Esophagus squamous epithelium (tissue), 5 donors: ENCODE measurements at regions not wholly inside any gene's neighbourhood (a gene's known extent, or its start where the extent isn't known, plus 50 kb on each side); places are given as distances from the start of the nearest gene placed in this dataset.

ENCODE experiments used
- DNase-seq: peaks from one replicate; lab custom pipeline; 2025; lab: John Stamatoyannopoulos, UW
- H3K27ac ChIP-seq, 4 donors: fragments of 200-600 bp; sonication (generic); one replicate each; pipeline ENCODE4 v1.5.1; 2016 to 2019; ENCODE audit warnings: mild to moderate bottlenecking in 1 of 4
- H3K27me3 ChIP-seq, 4 donors: fragments of 200-600 bp; sonication (generic); 1 replicate in 3 of 4; 2 replicates in 1 of 4; pipeline versions ENCODE4 v1.5.1 to v1.6.0; 2017 to 2021; ENCODE audit warnings: antibody characterized with exemption in 1 of 4
- H3K36me3 ChIP-seq, 3 donors: fragments of 200-600 bp; sonication (generic); one replicate each; pipeline ENCODE4 v1.5.1; 2016 to 2019
- H3K4me1 ChIP-seq, 3 donors: fragments of 200-600 bp; sonication (generic); one replicate each; pipeline ENCODE4 v1.5.1; 2017 to 2019
- H3K4me3 ChIP-seq, 4 donors: fragments of 200-600 bp; sonication (generic); 1 replicate in 3 of 4; 2 replicates in 1 of 4; pipeline ENCODE4 v1.5.1; 2016 to 2019; ENCODE audit warnings: mild to moderate bottlenecking in 2 of 4, moderate library complexity in 1 of 4
- H3K9me3 ChIP-seq, 3 donors: fragments of 200-600 bp; sonication (generic); one replicate each; pipeline ENCODE4 v1.5.1; 2016 to 2019
- POLR2A ChIP-seq, 4 donors: fragments of 450-650 bp; IDR thresholded peaks; one replicate each; pipeline ENCODE4 v1.6.1; 2017; ENCODE audit warnings: antibody characterized with exemption in 4 of 4, mild to moderate bottlenecking in 4 of 4, moderate library complexity in 3 of 4
- WGBS, 2 donors: methylation state at CpG; one replicate each; pipeline ENCODE4 v1.1.5; 2018; 5-methylcytosine and 5-hydroxymethylcytosine counted together
- intact Hi-C: fragments of 100-400 bp; cut with DNase I; formaldehyde crosslinking; loops from one replicate; pipeline ENCODE4 v1.15.0; 2022
- TF ChIP-seq, protein P1 (sequence below), 6 experiments: fragments of 450-650 bp in 4 of 6; fragments of 200-600 bp in 2 of 6; sonication (generic) in 2 of 6; IDR thresholded peaks; one replicate each; pipeline ENCODE4 v1.5.1; 2016 to 2019; ENCODE audit warnings: antibody characterized with exemption in 6 of 6, mild to moderate bottlenecking in 4 of 6, moderate library complexity in 4 of 6
- donor health status: DM: yes; HTN: yes; CAD: no.

DNA sequence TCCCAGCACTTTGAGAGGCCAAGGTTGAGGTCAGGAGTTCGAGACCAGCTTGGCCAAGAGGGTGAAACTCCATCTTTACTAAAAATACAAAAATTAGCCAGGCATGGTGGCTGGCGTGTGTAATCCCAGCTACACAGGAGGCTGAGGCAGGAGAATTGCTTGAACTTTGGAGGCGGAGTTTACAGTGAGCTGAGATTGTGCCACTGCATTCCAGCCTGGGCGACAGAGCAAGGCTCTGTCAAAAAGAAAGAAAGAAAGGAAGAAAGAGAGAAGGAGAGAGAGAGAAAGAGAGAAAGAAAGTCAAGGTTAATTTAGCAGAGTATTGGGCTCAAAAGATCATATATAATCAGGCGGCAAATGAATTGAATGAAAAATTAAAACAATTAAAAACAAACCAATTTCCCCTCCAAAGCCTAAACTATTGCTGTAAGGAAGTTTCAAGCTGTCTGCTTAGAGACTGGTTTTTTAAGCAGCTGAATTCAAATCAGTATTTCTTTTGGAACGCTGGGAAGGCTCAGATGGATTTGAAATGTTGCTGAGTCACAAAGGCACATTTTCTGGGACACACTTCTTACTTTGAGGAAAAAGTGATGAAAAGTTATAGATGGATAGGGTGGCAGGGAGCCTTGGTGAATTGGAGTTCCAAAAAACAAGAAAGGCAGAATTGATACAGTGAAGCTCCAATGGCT, 81.3 kb upstream of the BHLHE40 start:
- DNase-seq = no peak
- Histone ChIP-seq H3K27me3 (no peaks in the 10 kb centered on the region), H3K27ac (peak overlapping the region in 3 of 4 donors; percentile 40 to 55 (median 55)), H3K9me3 (no peaks in the 10 kb centered on the region), H3K4me3 (no peak overlapping the region), H3K36me3 (no peaks in the 10 kb centered on the region), H3K4me1 (peaks cover 0 to 38% (median 16%) of the 10 kb centered on the region in 3 donors)
- intact Hi-C loops = no loop called here
- TF ChIP-seq, protein P1, sequence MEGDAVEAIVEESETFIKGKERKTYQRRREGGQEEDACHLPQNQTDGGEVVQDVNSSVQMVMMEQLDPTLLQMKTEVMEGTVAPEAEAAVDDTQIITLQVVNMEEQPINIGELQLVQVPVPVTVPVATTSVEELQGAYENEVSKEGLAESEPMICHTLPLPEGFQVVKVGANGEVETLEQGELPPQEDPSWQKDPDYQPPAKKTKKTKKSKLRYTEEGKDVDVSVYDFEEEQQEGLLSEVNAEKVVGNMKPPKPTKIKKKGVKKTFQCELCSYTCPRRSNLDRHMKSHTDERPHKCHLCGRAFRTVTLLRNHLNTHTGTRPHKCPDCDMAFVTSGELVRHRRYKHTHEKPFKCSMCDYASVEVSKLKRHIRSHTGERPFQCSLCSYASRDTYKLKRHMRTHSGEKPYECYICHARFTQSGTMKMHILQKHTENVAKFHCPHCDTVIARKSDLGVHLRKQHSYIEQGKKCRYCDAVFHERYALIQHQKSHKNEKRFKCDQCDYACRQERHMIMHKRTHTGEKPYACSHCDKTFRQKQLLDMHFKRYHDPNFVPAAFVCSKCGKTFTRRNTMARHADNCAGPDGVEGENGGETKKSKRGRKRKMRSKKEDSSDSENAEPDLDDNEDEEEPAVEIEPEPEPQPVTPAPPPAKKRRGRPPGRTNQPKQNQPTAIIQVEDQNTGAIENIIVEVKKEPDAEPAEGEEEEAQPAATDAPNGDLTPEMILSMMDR (IDR thresholded peaks at IDR 0.05) = no peak
- TF ChIP-seq POLR2A (IDR thresholded peaks at IDR 0.05) = no peak
- 79 to 81% methylated on average over 6 of the region's 6 CpGs for WGBS, 2 donors

DNA sequence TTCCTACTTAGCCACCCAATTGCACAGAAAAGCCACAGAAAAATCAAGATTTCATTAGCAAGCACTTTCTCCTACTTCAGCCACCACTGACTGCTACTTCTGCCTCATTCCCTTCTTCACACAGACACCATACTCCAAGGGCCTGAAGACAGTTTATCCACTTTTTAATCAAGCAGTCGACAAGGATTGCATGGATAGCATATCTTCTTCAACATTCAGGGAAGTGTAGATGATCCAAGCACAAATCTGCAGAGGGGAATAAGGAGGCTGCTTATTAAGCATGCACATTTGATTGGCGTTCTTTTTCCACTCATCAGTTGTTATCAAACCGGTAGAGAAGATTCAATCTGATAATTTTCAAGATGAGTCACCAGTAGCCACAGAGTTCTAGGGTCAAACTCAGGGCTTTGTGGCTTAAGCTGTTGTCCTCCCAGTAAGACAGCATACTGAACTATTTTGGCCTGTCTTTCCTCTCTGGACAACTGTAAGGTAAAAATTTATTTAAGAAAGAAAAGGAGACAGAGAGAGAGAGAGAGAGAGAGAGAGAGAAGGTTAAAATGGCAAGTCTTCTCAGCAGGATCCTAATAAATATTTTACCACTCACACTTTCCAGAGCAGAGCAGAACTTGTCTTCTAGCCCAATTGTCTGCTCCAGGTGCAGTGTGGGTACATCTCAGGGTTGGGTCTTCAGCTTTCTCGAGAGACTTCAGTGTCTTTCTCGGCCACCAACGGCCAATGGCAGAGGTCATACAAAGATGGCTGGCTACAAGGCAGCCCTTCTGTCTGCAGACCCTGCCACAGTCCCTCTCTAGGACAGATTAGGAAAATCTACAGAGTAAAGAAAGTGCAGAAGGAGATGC, 80.6 kb upstream of the BHLHE40 start:
- intact Hi-C loops = no loop called here
- TF ChIP-seq, protein P1 (IDR thresholded peaks at IDR 0.05) = no peak
- TF ChIP-seq POLR2A (IDR thresholded peaks at IDR 0.05) = no peak
- Histone ChIP-seq H3K27ac (peak overlapping the region in 3 of 4 donors; percentile 40 to 55 (median 55)), H3K36me3 (no peaks in the 10 kb centered on the region), H3K9me3 (no peaks in the 10 kb centered on the region), H3K4me3 (no peak overlapping the region), H3K27me3 (no peaks in the 10 kb centered on the region), H3K4me1 (peaks cover 0 to 38% (median 16%) of the 10 kb centered on the region in 3 donors)
- WGBS, 2 donors = 58 to 63% methylated on average over 4 to 6 of the region's 6 CpGs
- no peak for DNase-seq

DNA sequence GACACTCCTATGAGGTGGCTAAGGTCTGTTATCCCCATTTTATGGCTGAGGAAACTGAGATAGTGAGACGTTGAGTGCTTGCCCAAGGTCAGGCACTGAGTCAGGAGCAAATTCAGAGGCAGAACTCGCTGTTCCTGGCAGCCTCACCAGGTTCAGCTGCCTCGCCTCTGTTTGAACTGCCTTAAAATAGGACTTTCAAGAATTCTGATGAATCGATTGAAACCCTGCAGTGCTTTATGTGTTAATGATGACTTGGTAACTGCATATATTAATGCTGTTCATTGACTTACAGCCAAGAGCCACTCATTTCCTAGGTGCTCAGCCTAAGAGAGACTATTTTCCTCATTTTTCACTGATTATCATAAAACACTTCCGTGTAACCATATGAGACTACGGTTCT, 79.5 kb upstream of the BHLHE40 start:
- TF ChIP-seq POLR2A (IDR thresholded peaks at IDR 0.05) = no peak
- TF ChIP-seq, protein P1 (IDR thresholded peaks at IDR 0.05) = no peak
- no peak for DNase-seq
- WGBS, 2 donors = 48 to 83% methylated on average over 5 of the region's 6 CpGs
- Histone ChIP-seq H3K9me3 (no peaks in the 10 kb centered on the region), H3K27ac (peak overlapping the region in 3 of 4 donors; percentile 8 to 17 (median 15)), H3K4me1 (peaks cover under 1 to 46% (median 16%) of the 10 kb centered on the region in 3 donors), H3K4me3 (no peak overlapping the region), H3K36me3 (no peaks in the 10 kb centered on the region), H3K27me3 (no peaks in the 10 kb centered on the region)
- intact Hi-C loops = no loop called here

DNA sequence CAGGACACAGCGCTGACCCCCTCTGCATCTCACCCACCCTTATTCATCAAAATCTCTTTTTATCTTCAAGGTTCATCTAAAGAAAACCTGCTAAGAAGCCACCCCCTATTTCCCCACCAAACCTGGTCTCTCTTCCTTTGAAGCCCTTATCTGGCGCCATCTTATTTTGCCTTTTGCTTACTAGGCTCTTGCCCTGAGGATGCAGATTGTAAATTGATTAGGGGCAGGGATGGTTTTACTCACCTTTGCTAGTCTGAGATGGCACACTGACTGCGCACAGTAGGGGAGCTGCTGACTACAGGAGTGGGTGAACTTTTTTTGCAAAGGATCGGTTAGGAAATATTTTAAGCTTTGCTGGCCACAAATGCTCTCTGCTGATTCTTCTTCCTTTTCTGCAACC, 78.9 kb upstream of the BHLHE40 start:
- Histone ChIP-seq H3K9me3 (no peaks in the 10 kb centered on the region), H3K27me3 (no peaks in the 10 kb centered on the region), H3K4me1 (peaks cover 5 to 52% (median 16%) of the 10 kb centered on the region in 3 donors), H3K27ac (peak overlapping the region in 2 of 4 donors; percentile 8 to 17), H3K36me3 (no peaks in the 10 kb centered on the region), H3K4me3 (no peak overlapping the region)
- no peak for TF ChIP-seq POLR2A (IDR thresholded peaks at IDR 0.05)
- TF ChIP-seq, protein P1 (IDR thresholded peaks at IDR 0.05) = no peak
- 86 to 95% methylated on average over 4 of the region's 4 CpGs for WGBS, 2 donors
- DNase-seq = no peak
- intact Hi-C loops = no loop called here
